Thyroid gland (tissue), 4 donors: ENCODE measurements at regions not wholly inside any gene's neighbourhood (a gene's known extent, or its start where the extent isn't known, plus 50 kb on each side); places are given as distances from the start of the nearest gene placed in this dataset.

Source experiments
- DNase-seq, 2 donors: peaks; one replicate each; pipeline ENCODE4 v3.0.0-alpha.2; 2019
- H3K27ac ChIP-seq, 3 donors: fragments of 200-600 bp; sonication (generic); 1 replicate in 2 of 3; 2 replicates in 1 of 3; pipeline ENCODE4 v1.5.1; 2016 to 2019; ENCODE audit warnings: mild to moderate bottlenecking in 1 of 3, moderate library complexity in 1 of 3
- H3K27me3 ChIP-seq: fragments of 200-600 bp; sonication (generic); one replicate; pipeline ENCODE4 v1.5.1; 2019
- H3K36me3 ChIP-seq, 2 donors: fragments of 200-600 bp; sonication (generic); one replicate each; pipeline ENCODE4 v1.5.1; 2016 to 2019
- H3K4me1 ChIP-seq, 2 donors: fragments of 200-600 bp; sonication (generic); one replicate each; pipeline ENCODE4 v1.5.1; 2017 to 2019
- H3K4me3 ChIP-seq, 3 donors: fragments of 200-600 bp; sonication (generic); replicated peaks in 1 of 3; 1 replicate in 2 of 3; 2 replicates in 1 of 3; pipeline ENCODE4 v1.5.1; 2016; ENCODE audit warnings: mild to moderate bottlenecking in 1 of 3
- H3K9me3 ChIP-seq: fragments of 200-600 bp; sonication (generic); one replicate; pipeline ENCODE4 v1.5.1; 2017
- CTCF ChIP-seq, 6 experiments: fragments of 200-600 bp in 3 of 6; fragments of 450-650 bp in 3 of 6; sonication (generic) in 3 of 6; IDR thresholded peaks; one replicate each; pipeline ENCODE4 v1.5.1; 2016 to 2019; ENCODE audit warnings: antibody characterized with exemption in 6 of 6, mild to moderate bottlenecking in 2 of 6, inconsistent platforms in 1 of 6, moderate library complexity in 1 of 6
- POLR2A ChIP-seq, 2 donors: fragments of 450-650 bp; IDR thresholded peaks; one replicate each; pipeline ENCODE4 v1.6.1; 2017; ENCODE audit warnings: antibody characterized with exemption in 2 of 2, mild to moderate bottlenecking in 2 of 2, moderate library complexity in 1 of 2
- WGBS, 2 donors: methylation state at CpG; one replicate each; pipeline ENCODE4 v1.1.5; 2017; 5-methylcytosine and 5-hydroxymethylcytosine counted together
- intact Hi-C: fragments of 100-400 bp; cut with DNase I; formaldehyde crosslinking; loops from one replicate; pipeline ENCODE4 v1.15.1; 2023

GRCh38 chr12:91859347-91859746 is 286.3 kb downstream of the BTG1 start:
- H3K9me3 ChIP-seq = no peaks in the 10 kb centered on the region
- DNase-seq = no peak
- WGBS, 2 donors = 96 to 98% methylated on average over 2 of the region's 2 CpGs
- H3K4me1 ChIP-seq = peaks cover 0 to 10% of the 10 kb centered on the region in 2 donors
- H3K36me3 ChIP-seq = no peaks in the 10 kb centered on the region
- H3K27me3 ChIP-seq = no peaks in the 10 kb centered on the region
- intact Hi-C loops = no loop called here
- no peak overlapping the region for H3K27ac ChIP-seq
- no peak for TF ChIP-seq CTCF (IDR thresholded peaks at IDR 0.05)
- TF ChIP-seq POLR2A (IDR thresholded peaks at IDR 0.05) = no peak
- no peak overlapping the region for H3K4me3 ChIP-seq

GRCh38 chr12:91857813-91858542 is 287.7 kb downstream of the BTG1 start:
- no peaks in the 10 kb centered on the region for H3K27me3 ChIP-seq
- H3K4me3 ChIP-seq = no peak overlapping the region
- DNase-seq = no peak
- H3K36me3 ChIP-seq = no peaks in the 10 kb centered on the region
- H3K27ac ChIP-seq = no peak overlapping the region
- peaks cover 0 to 10% of the 10 kb centered on the region in 2 donors for H3K4me1 ChIP-seq
- H3K9me3 ChIP-seq = no peaks in the 10 kb centered on the region
- no peak for TF ChIP-seq POLR2A (IDR thresholded peaks at IDR 0.05)
- no peak for TF ChIP-seq CTCF (IDR thresholded peaks at IDR 0.05)
- intact Hi-C loops = no loop called here
- WGBS, 2 donors = 89 to 92% methylated on average over 3 of the region's 3 CpGs

GRCh38 chr12:91854725-91855124 is 290.9 kb downstream of the BTG1 start:
- Histone ChIP-seq H3K4me3 (no peak overlapping the region), H3K27ac (peak overlapping the region in 2 of 3 donors; percentile 27 to 44), H3K9me3 (no peaks in the 10 kb centered on the region), H3K36me3 (no peaks in the 10 kb centered on the region), H3K27me3 (no peaks in the 10 kb centered on the region), H3K4me1 (peaks cover 0 to 10% of the 10 kb centered on the region in 2 donors)
- intact Hi-C loops = no loop called here
- 0 to 31% methylated on average over 1 of the region's 1 CpG for WGBS, 2 donors
- peak in 1 of 2 donors; percentile 8 for DNase-seq
- TF ChIP-seq CTCF (IDR thresholded peaks at IDR 0.05) = no peak
- TF ChIP-seq POLR2A (IDR thresholded peaks at IDR 0.05) = no peak

GRCh38 chr12:91853350-91854127 is 292.1 kb downstream of the BTG1 start:
- no peak overlapping the region for H3K27ac ChIP-seq
- H3K36me3 ChIP-seq = no peaks in the 10 kb centered on the region
- H3K27me3 ChIP-seq = no peaks in the 10 kb centered on the region
- WGBS, 2 donors = 87 to 89% methylated on average over 5 of the region's 5 CpGs
- no peaks in the 10 kb centered on the region for H3K9me3 ChIP-seq
- no peak for DNase-seq
- H3K4me3 ChIP-seq = no peak overlapping the region
- H3K4me1 ChIP-seq = peaks cover 0 to 10% of the 10 kb centered on the region in 2 donors
- intact Hi-C loops = no loop called here
- no peak for TF ChIP-seq CTCF (IDR thresholded peaks at IDR 0.05)

- 86 to 94% methylated on average over 2 of the region's 2 CpGs for WGBS, 2 donors
- H3K27ac ChIP-seq = no peak overlapping the region
- intact Hi-C loops = no loop called here
- TF ChIP-seq POLR2A (IDR thresholded peaks at IDR 0.05) = no peak
- TF ChIP-seq CTCF (IDR thresholded peaks at IDR 0.05) = no peak
- no peaks in the 10 kb centered on the region for H3K36me3 ChIP-seq
- H3K4me3 ChIP-seq = no peak overlapping the region
- H3K9me3 ChIP-seq = no peaks in the 10 kb centered on the region
- DNase-seq = no peak
- peaks cover 0 to 10% of the 10 kb centered on the region in 2 donors for H3K4me1 ChIP-seq
- no peaks in the 10 kb centered on the region for H3K27me3 ChIP-seq
Measured at GRCh38 chr12:91852634-91853033, 293.0 kb downstream of the BTG1 start.
